ENCODE measurements at regions not wholly inside any gene's neighbourhood (a gene's known extent, or its start where the extent isn't known, plus 50 kb on each side); places are given as distances from the start of the nearest gene placed in this dataset.

DNA sequence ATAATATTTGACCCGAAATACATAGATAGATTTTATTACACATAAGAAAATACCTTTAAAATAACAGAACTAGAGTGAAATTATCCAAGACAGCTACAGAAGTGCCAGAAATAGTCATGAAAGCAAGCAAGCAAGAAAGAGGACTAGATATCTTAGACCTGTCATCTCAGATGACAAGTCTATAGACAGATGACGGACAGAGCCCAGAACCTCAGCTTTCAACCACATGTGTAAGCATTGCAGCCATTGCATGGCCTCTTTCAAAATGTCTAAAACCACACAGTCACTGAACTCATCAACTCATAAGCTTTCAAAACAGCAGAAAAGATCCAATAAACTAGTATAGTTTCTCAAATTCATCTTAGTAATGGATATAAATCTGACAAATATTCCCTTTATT, 59.8 kb upstream of the FHIT start:
- Mint-ChIP-seq H3K4me1 (no peaks in the 10 kb centered on the region), H3K4me3 (no peak overlapping the region), H3K27me3 (no peaks in the 10 kb centered on the region), H3K27ac (no peak overlapping the region), H3K9me3 (ENCODE audit: low read depth) (no peaks in the 10 kb centered on the region), H3K36me3 (no peaks in the 10 kb centered on the region)
- DNase-seq (no peak), ATAC-seq (no peak)
- CTCF ChIA-PET, result no interaction called here

DNA sequence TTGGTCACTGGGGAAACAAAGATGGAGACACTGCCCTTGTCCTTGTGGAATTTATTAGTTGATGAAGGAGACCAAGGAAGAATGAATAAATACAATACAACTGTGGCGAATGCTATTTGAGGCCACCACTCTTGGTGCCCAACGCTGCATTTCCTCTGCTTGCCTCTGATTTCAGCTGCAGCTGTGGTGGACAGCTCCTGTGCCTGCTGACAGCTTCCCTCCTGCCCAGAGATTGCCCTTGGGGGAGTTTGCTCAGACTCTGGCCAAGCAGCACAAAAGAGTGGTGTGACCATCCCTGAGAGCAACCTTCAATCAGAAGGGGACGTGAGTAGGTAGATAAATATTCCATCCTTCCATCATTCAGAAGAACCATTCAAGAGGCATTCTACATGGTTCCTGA, 64.6 kb upstream of the FHIT start:
- H3K27me3 Mint-ChIP-seq, result no peaks in the 10 kb centered on the region
- H3K4me3 Mint-ChIP-seq, result no peak overlapping the region
- no peak overlapping the region for H3K27ac Mint-ChIP-seq
- DNase-seq, result no peak
- no peaks in the 10 kb centered on the region for H3K36me3 Mint-ChIP-seq
- no peaks in the 10 kb centered on the region for H3K4me1 Mint-ChIP-seq
- no peaks in the 10 kb centered on the region for H3K9me3 Mint-ChIP-seq (ENCODE audit: low read depth)
- CTCF ChIA-PET, result no interaction called here
- no peak for ATAC-seq

DNA sequence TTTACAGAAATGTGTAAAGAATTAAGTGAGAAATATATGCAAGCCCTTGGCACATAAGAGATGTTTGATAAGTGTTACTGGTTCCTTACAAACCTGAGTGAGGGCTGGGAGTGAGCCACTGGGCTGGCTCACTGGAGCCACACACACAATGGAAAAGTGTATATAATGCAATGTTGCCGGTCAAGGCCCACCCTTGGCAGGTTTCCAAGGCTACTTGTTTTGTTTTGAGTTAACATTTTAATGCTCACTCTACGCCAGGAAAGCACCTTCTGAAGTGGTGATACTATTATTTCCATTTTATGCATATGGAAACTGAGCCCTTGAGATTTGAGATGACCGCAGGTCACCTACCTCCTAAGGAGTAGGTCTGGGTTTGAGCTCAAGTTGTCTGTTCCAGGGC, 71.8 kb upstream of the FHIT start:
- H3K36me3 Mint-ChIP-seq, result no peaks in the 10 kb centered on the region
- peaks cover 2% of the 10 kb centered on the region for H3K9me3 Mint-ChIP-seq (ENCODE audit: low read depth)
- H3K4me3 Mint-ChIP-seq, result no peak overlapping the region
- ATAC-seq, result no peak
- no peaks in the 10 kb centered on the region for H3K4me1 Mint-ChIP-seq
- H3K27me3 Mint-ChIP-seq, result no peaks in the 10 kb centered on the region
- DNase-seq, result no peak
- CTCF ChIA-PET, result no interaction called here
- no peak overlapping the region for H3K27ac Mint-ChIP-seq

DNA sequence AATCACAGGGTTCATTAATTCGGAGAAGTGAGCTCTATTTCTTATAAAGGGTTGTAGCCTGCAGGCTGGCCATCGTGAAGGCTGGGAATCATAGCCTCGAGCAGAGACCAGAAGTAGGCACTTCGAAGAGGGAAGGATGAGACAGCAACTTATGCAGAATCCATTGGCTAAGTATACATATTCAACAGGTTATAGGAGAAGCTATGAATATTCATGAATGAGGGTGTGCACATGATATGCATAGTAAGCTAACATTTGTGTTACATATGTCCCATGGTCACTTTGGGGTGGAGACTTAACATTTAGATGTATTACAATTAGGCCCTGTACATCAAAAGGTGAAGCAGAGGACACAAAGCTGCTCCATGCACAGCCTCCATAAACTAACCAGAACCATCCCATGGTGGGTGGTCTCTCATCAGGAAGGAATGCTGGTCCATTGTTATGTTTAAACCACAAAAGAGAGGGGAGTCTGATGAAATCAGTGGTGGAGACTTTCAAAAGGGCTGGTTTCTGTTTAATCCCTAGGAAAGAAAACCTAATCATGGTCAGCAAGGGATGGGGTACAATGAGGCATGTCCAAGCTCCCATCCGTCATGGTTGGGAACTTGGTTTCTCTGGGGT, 80.8 kb upstream of the FHIT start:
- Mint-ChIP-seq H3K4me3 (no peak overlapping the region), H3K36me3 (no peaks in the 10 kb centered on the region), H3K27me3 (peaks cover 2% of the 10 kb centered on the region), H3K9me3 (ENCODE audit: low read depth) (no peaks in the 10 kb centered on the region), H3K4me1 (no peaks in the 10 kb centered on the region), H3K27ac (no peak overlapping the region)
- no peak for DNase-seq
- CTCF ChIA-PET, result no interaction called here
- ATAC-seq, result no peak

DNA sequence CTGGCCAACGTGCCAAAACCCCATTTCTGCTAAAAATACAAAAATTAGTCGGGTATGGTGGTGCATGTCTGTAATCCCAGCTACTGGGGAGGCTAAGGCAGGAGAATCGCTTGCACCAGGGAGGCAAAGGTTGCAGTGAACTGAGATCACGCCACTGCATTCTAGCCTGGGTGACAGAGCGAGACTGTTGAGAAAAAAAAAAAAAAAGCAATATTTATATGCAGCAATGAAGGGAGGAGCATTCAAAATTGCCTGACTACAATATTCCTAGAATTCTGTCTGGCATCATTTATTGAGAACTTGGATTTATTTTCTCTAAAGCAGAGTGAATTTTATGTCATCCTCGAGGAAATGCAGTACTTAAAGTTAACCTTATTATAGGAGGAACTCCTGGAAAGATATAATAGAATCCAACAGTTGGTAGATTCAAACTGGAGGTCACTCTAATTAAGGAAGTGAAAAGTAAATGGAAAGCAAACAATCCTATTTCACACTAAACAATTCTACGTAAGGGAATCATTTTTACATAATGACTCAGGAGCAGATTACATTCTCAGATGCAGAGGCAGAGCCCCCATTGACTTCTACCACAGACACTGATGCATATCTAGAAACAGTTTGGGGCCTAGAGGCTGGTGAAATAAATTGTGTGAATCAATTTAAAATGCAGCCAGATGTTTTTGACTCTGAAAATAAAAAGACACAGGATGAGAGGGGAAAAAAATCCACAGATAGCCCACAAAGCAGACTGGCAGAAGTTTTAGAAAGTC, 82.1 kb upstream of the FHIT start:
- H3K4me3 Mint-ChIP-seq, result no peak overlapping the region
- no peaks in the 10 kb centered on the region for H3K9me3 Mint-ChIP-seq (ENCODE audit: low read depth)
- no peak for DNase-seq
- no peaks in the 10 kb centered on the region for H3K36me3 Mint-ChIP-seq
- peaks cover 2% of the 10 kb centered on the region for H3K27me3 Mint-ChIP-seq
- ATAC-seq, result no peak
- H3K4me1 Mint-ChIP-seq, result no peaks in the 10 kb centered on the region
- no peak overlapping the region for H3K27ac Mint-ChIP-seq
- CTCF ChIA-PET, result no interaction called here

DNA sequence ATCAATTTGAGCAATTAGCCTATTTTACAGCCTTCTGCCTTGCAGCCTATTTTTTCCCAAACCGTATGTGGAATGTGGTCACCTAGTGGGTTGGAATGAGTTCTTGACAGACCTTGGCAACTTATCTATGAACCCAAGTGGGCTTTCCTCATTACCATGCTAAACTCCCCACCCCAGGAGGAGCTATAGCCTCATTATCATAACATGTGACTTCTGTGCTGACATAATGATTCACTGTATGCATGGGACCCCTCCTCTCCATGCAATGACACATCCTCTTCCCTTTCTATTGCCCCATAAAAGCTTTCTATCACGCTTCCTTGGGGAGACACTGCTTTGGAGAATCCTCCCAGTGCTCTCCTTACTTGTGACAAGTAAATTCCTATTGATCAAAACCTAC, 83.5 kb upstream of the FHIT start:
- no peaks in the 10 kb centered on the region for H3K4me1 Mint-ChIP-seq
- H3K36me3 Mint-ChIP-seq, result no peaks in the 10 kb centered on the region
- CTCF ChIA-PET, result no interaction called here
- H3K9me3 Mint-ChIP-seq (ENCODE audit: low read depth), result peaks cover 2% of the 10 kb centered on the region
- H3K27me3 Mint-ChIP-seq, result peaks cover 2% of the 10 kb centered on the region
- no peak for DNase-seq
- H3K4me3 Mint-ChIP-seq, result no peak overlapping the region
- no peak overlapping the region for H3K27ac Mint-ChIP-seq
- ATAC-seq, result no peak

DNA sequence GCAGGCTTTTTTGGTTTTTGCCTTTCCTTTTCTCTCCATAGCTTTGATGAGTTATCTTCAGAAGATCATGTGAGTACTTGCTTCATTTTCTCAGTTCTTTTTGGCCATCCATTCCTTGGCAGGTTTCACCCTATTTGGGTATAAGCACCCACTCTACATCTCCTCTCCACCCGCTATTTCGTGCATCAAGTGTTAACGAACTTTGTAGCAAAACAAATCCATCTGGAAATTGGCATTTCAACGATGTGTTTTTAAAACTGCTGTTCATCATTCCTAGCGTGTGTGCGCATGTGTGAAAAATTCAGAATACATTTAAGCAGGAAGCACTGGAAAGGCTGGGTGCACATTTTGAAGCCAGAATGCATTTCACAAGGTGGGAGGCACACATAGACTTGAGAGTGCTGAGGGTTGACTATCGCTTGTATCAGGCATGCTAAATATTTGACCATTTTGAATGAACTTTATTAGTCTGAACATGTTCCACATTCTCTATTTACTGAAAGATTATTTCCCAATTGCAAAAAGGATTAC, 89.7 kb upstream of the FHIT start:
- H3K4me1 Mint-ChIP-seq, result no peaks in the 10 kb centered on the region
- no peak overlapping the region for H3K4me3 Mint-ChIP-seq
- DNase-seq (no peak), ATAC-seq (no peak)
- no peaks in the 10 kb centered on the region for H3K27me3 Mint-ChIP-seq
- CTCF ChIA-PET, result no interaction called here
- no peaks in the 10 kb centered on the region for H3K36me3 Mint-ChIP-seq
- H3K27ac Mint-ChIP-seq, result no peak overlapping the region
- peaks cover 2% of the 10 kb centered on the region for H3K9me3 Mint-ChIP-seq (ENCODE audit: low read depth)

DNA sequence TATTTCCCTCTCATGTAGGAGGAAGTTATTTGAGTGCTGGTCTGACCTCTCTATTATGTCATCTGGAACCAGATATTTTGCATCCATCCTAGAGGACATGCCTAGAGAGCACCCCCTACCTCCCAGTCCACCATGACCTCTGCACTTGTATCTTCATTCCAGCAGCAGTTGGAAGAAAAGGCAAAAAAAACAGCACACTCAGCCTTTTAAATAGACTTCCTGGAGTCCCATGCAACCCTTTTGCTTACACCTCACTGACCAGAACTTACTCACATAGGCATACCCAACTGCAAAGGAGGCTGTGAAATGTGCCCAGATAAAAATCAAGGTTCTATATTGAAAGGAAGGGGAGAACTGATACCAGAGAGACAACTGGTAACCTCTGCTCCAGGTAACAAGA, 92.3 kb upstream of the FHIT start:
- Mint-ChIP-seq H3K4me1 (no peaks in the 10 kb centered on the region), H3K9me3 (ENCODE audit: low read depth) (peaks cover 1% of the 10 kb centered on the region), H3K4me3 (no peak overlapping the region), H3K36me3 (no peaks in the 10 kb centered on the region), H3K27ac (no peak overlapping the region), H3K27me3 (no peaks in the 10 kb centered on the region)
- CTCF ChIA-PET, result no interaction called here
- ATAC-seq (no peak), DNase-seq (no peak)

DNA sequence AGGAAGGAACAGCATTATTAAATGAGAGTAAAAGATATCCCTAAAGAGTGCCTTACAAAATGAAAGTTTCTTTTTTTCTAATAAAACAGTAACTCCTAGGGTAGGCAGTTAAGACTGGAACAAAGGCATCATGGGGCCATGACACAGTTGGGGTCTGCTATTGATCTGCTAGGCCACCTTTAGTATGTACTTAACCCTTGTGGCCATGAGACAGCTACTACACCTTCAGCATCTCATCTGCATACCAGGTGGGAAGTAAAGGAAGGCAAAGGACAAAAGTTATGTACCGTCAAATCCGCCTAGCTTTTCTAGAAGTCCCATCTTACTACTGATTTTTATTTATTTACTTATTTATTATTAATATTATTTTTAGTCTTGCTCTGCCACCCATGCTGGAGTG, 93.8 kb upstream of the FHIT start:
- ATAC-seq, result no peak

DNA sequence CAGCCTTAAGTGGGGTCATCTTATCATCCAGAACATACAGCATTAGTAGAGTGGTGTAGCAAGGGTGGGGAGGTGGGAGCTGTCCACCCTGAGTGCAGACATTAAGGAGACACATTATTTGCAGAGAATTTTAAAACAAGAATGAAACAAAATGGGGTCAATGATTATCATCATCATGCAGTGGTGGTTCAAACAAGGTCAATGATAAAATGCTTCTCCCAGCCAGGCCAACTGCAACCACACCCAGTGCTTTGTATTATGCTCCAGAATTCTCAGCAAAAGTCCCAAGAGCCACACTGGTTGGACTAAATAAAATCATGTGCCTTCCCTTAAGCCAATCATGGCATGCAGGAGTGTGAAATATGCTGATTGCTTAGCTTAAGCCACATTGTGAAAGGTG, 96.7 kb upstream of the FHIT start:
- H3K9me3 Mint-ChIP-seq (ENCODE audit: low read depth), result no peaks in the 10 kb centered on the region
- CTCF ChIA-PET, result no interaction called here
- no peak overlapping the region for H3K27ac Mint-ChIP-seq
- ATAC-seq (no peak), DNase-seq (no peak)
- H3K27me3 Mint-ChIP-seq, result no peaks in the 10 kb centered on the region
- no peak overlapping the region for H3K4me3 Mint-ChIP-seq
- no peaks in the 10 kb centered on the region for H3K36me3 Mint-ChIP-seq
- H3K4me1 Mint-ChIP-seq, result no peaks in the 10 kb centered on the region

More for the DNA sequence above, 93.8 kb upstream of the FHIT start:
- Mint-ChIP-seq H3K27me3 (no peaks in the 10 kb centered on the region), H3K27ac (no peak overlapping the region), H3K4me3 (no peak overlapping the region), H3K9me3 (ENCODE audit: low read depth) (no peaks in the 10 kb centered on the region), H3K4me1 (no peaks in the 10 kb centered on the region), H3K36me3 (no peaks in the 10 kb centered on the region)
- CTCF ChIA-PET, result interaction anchor here (0.5 kb wide), 1 partner anchor 666 kb away, joined by 3 read pairs; no protein-coding TSS in a partner anchor
- DNase-seq, result no peak

DNA sequence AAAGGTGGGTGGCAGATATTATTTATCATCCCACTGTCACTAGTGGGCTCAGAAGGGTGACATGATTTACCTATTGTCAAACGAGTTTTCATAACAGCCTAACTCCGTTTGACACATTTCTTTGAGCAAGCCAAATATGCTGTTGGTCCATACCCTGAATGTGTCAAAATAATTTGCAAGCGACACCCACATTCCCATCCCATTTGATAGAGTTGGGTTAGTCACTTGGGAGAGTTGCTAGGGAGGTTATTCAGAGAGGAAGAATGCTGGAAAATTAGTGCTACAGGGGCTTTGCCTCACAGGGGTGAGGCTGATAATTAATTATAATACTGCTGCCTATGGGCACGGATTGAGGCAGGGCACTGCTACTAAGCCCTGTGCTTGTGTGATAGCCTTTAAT, 98.5 kb upstream of the FHIT start:
- Mint-ChIP-seq H3K4me3 (no peak overlapping the region), H3K36me3 (no peaks in the 10 kb centered on the region), H3K27ac (no peak overlapping the region), H3K9me3 (ENCODE audit: low read depth) (no peaks in the 10 kb centered on the region), H3K27me3 (no peaks in the 10 kb centered on the region), H3K4me1 (no peaks in the 10 kb centered on the region)
- CTCF ChIA-PET, result no interaction called here
- ATAC-seq (no peak), DNase-seq (no peak)

DNA sequence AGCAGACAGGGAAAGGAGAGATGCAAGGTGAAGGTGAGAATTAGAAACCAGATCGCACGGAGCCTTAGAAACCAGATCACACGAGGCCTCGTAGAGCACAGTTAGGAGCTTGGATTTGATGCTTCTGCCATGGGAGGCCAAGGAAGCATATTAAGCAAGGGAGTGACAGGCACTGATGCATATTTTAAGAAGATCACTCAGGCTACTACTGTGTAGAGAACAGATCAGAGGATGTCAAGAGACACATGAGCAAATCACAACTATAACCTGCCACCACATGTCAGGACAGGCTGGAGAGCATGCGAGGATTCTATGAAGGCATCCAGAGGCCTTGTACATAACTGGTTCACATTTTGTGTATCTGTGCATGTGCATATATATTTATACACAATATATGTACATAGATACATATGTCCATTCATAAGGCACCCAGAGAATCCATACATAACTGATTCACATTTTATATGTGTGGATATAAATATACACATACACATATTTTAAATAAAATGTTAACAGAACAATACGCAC, 99.6 kb upstream of the FHIT start:
- Mint-ChIP-seq H3K27me3 (no peaks in the 10 kb centered on the region), H3K27ac (no peak overlapping the region), H3K4me3 (no peak overlapping the region), H3K4me1 (no peaks in the 10 kb centered on the region), H3K36me3 (no peaks in the 10 kb centered on the region), H3K9me3 (ENCODE audit: low read depth) (no peaks in the 10 kb centered on the region)
- ATAC-seq (no peak), DNase-seq (no peak)
- CTCF ChIA-PET, result no interaction called here

DNA sequence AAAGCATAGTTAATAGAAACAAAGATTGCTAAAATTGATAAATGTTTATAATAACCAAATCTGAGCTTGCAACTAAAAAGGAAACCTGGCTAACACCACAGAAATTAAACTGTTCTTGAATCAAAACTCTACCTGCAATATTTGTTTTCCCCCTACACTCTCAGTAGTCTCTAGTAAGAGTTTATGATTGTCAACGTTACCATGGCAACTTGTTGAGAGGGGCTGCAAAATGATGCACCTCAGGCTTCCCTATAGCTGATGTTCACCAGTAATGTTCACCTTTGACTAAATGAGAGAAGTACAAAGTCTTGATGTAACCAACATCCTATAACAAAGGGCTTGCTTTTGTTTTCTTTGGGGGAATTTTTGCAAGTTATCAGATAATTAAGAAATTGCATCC, 101.1 kb upstream of the FHIT start:
- H3K27me3 Mint-ChIP-seq, result no peaks in the 10 kb centered on the region
- no peaks in the 10 kb centered on the region for H3K4me1 Mint-ChIP-seq
- H3K27ac Mint-ChIP-seq, result no peak overlapping the region
- no peaks in the 10 kb centered on the region for H3K9me3 Mint-ChIP-seq (ENCODE audit: low read depth)
- ATAC-seq, result no peak
- CTCF ChIA-PET, result no interaction called here
- no peak for DNase-seq
- H3K36me3 Mint-ChIP-seq, result no peaks in the 10 kb centered on the region
- no peak overlapping the region for H3K4me3 Mint-ChIP-seq

DNA sequence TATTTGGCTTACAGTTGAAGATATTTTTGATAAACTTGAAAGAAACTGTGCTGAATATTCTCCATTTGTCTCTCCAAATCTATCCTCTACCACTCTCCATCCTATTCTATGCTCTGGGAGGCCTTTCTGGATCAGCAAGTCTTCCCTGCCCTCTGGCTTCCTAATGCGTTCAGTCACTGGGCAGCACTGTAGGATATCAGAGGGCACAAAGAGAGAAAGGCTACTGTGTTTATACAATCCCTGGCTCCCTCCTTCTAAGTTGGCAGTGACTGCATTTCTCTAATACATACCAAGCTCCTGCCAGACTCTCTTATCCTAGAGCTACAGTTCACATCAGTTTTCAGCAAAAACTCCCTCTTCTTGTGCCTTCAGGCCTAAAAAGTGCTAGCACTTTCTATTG, 102.1 kb upstream of the FHIT start:
- Mint-ChIP-seq H3K4me1 (no peaks in the 10 kb centered on the region), H3K36me3 (no peaks in the 10 kb centered on the region), H3K9me3 (ENCODE audit: low read depth) (no peaks in the 10 kb centered on the region), H3K27me3 (no peaks in the 10 kb centered on the region), H3K4me3 (no peak overlapping the region), H3K27ac (no peak overlapping the region)
- DNase-seq (no peak), ATAC-seq (no peak)
- CTCF ChIA-PET, result no interaction called here
